Neural cell (in vitro differentiated cells): ENCODE measurements at regions not wholly inside any gene's neighbourhood (a gene's known extent, or its start where the extent isn't known, plus 50 kb on each side); places are given as distances from the start of the nearest gene placed in this dataset.

Experiments
- H2AFZ ChIP-seq: fragments of 200-600, 300-800 bp; sonication (generic), shearing (Covaris generic); 2 replicates; pipeline ENCODE4 v1.6.0; 2014; ENCODE audit warnings: low read depth, mild to moderate bottlenecking, antibody characterized with exemption, low read length, moderate library complexity
- H3F3A ChIP-seq: fragments of 200-600 bp; shearing (Covaris generic); 2 replicates; pipeline ENCODE4 v1.6.1; 2016; ENCODE audit warnings: mild to moderate bottlenecking, moderate library complexity, mixed read lengths, antibody characterized with exemption, low read length; ENCODE audit not compliant: insufficient read depth, poor library complexity, severe bottlenecking
- H3K27ac ChIP-seq: fragments of 200-600, 300-800 bp; sonication (generic), shearing (Covaris generic); 2 replicates; pipeline ENCODE4 v1.5.1; 2014; ENCODE audit warnings: mild to moderate bottlenecking, low read length, moderate library complexity
- H3K27me3 ChIP-seq: fragments of 300-800, 200-600 bp; sonication (generic), shearing (Covaris generic); 2 replicates; pipeline ENCODE4 v1.6.0; 2014; ENCODE audit warnings: mild to moderate bottlenecking, low read depth, low read length, moderate library complexity; ENCODE audit not compliant: insufficient read depth
- H3K36me3 ChIP-seq: fragments of 300-800, 200-600 bp; sonication (generic), shearing (Covaris generic); 2 replicates; pipeline ENCODE4 v1.5.1; 2014; ENCODE audit warnings: mild to moderate bottlenecking, antibody characterized with exemption, low read length, moderate library complexity; ENCODE audit not compliant: insufficient read depth
- H3K4me2 ChIP-seq: fragments of 300-800, 200-600 bp; sonication (generic), shearing (Covaris generic); 2 replicates; pipeline ENCODE4 v1.6.0; 2014; ENCODE audit warnings: mild to moderate bottlenecking, low read length
- H3K4me3 ChIP-seq: fragments of 300-800, 200-600 bp; sonication (generic), shearing (Covaris generic); 2 replicates; pipeline ENCODE4 v1.5.1; 2014; ENCODE audit warnings: mild to moderate bottlenecking, low read length, moderate library complexity
- H3K79me2 ChIP-seq: fragments of 200-600 bp; shearing (Covaris generic); replicated peaks from 2 replicates; pipeline ENCODE4 v1.6.0; 2014; ENCODE audit warnings: mild to moderate bottlenecking, low read length, moderate library complexity; ENCODE audit not compliant: insufficient read depth
- H3K9ac ChIP-seq: fragments of 300-800, 200-600 bp; sonication (generic), shearing (Covaris generic); 2 replicates; pipeline ENCODE4 v1.6.1; 2016; ENCODE audit warnings: mild to moderate bottlenecking, low read length, mixed read lengths
- H3K9me2 ChIP-seq: fragments of 200-600 bp; shearing (Covaris generic); 2 replicates; pipeline ENCODE4 v1.6.1; 2016; ENCODE audit warnings: mild to moderate bottlenecking, low read length, mixed read lengths; ENCODE audit not compliant: insufficient read depth
- H3K9me3 ChIP-seq: fragments of 200-600, 300-800 bp; sonication (generic), shearing (Covaris generic); 2 replicates; pipeline ENCODE4 v1.6.1; 2016; ENCODE audit warnings: mild to moderate bottlenecking, mixed run types, low read length, moderate library complexity, mixed read lengths
- H4K20me1 ChIP-seq: fragments of 200-600 bp; shearing (Covaris generic); 2 replicates; pipeline ENCODE4 v1.6.1; 2016; ENCODE audit warnings: mild to moderate bottlenecking, mixed run types; ENCODE audit not compliant: insufficient read depth
- EP300 ChIP-seq: fragments of 450-650 bp; conservative IDR thresholded peaks from 2 replicates; pipeline ENCODE4 v1.6.1; 2014; ENCODE audit warnings: antibody characterized with exemption, mild to moderate bottlenecking, moderate library complexity; ENCODE audit not compliant: poor library complexity, severe bottlenecking
- EZH2 ChIP-seq: fragments of 200-600, 300-800 bp; shearing (Covaris generic), sonication (generic); IDR thresholded peaks from 2 replicates; pipeline ENCODE4 v1.6.1; 2014; ENCODE audit warnings: antibody characterized with exemption, low read length, borderline replicate concordance, mild to moderate bottlenecking; ENCODE audit not compliant: insufficient read depth, poor library complexity, severe bottlenecking
- MXI1 ChIP-seq: fragments of 450-650 bp; conservative IDR thresholded peaks from 2 replicates; pipeline ENCODE4 v1.6.1; 2014; ENCODE audit warnings: antibody characterized with exemption, mild to moderate bottlenecking; ENCODE audit not compliant: poor library complexity, severe bottlenecking
- POLR2AphosphoS5 ChIP-seq: IDR thresholded peaks from 2 replicates; pipeline ENCODE4 v1.6.1; 2012
- RAD21 ChIP-seq: fragments of 450-650 bp; conservative IDR thresholded peaks from 2 replicates; pipeline ENCODE4 v1.6.1; 2014; ENCODE audit warnings: antibody characterized with exemption, mild to moderate bottlenecking, moderate library complexity
- SMC3 ChIP-seq: fragments of 450-650 bp; conservative IDR thresholded peaks from 2 replicates; pipeline ENCODE4 v1.6.1; 2014; ENCODE audit warnings: antibody characterized with exemption, mild to moderate bottlenecking, moderate library complexity; ENCODE audit not compliant: poor library complexity
- TAF1 ChIP-seq: IDR thresholded peaks from 2 replicates; pipeline ENCODE4 v1.6.1; 2012; ENCODE audit warnings: low read depth
- TF ChIP-seq, protein P1 (sequence below): fragments of 450-650 bp; IDR thresholded peaks from 2 replicates; pipeline ENCODE4 v1.5.1; 2014; ENCODE audit warnings: antibody characterized with exemption, mild to moderate bottlenecking, moderate library complexity; ENCODE audit not compliant: poor library complexity, severe bottlenecking
- TF ChIP-seq, protein P2 (sequence below): IDR thresholded peaks from 2 replicates; pipeline ENCODE4 v1.6.1; 2012; ENCODE audit warnings: borderline replicate concordance

DNA sequence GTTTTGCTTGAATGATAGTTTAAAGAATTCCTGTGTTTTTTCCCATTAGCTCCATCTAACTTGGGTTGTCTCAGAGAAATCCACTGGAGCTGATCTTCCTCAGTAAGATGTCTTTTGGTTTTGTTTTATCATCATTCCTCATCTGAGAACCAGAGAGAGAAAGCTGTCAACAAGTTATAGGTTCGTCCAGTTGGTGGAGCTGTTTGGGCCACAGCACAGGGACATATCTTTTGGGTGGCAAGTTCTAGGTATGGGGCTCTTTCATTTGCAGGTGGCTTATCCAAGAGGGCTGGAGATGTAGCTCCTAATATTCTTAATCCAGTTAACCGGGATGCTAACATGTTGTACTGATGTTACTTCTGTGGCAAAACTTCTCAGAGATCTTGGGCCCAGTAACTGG, 174.2 kb downstream of the KCNRG start:
- Histone ChIP-seq H3K9ac (no peak overlapping the region), H3K36me3 (no peaks in the 10 kb centered on the region), H2AFZ (no peak overlapping the region), H3K27me3 (no peaks in the 10 kb centered on the region), H3K27ac (no peak overlapping the region), H3K9me3 (no peaks in the 10 kb centered on the region), H3K9me2 (no peaks in the 10 kb centered on the region), H3F3A (no peaks in the 10 kb centered on the region), H4K20me1 (no peaks in the 10 kb centered on the region), H3K4me3 (no peak overlapping the region), H3K4me2 (no peak overlapping the region), H3K79me2 (no peaks in the 10 kb centered on the region)
- no peak for TF ChIP-seq EZH2
- no peak for TF ChIP-seq MXI1
- TF ChIP-seq, protein P1, sequence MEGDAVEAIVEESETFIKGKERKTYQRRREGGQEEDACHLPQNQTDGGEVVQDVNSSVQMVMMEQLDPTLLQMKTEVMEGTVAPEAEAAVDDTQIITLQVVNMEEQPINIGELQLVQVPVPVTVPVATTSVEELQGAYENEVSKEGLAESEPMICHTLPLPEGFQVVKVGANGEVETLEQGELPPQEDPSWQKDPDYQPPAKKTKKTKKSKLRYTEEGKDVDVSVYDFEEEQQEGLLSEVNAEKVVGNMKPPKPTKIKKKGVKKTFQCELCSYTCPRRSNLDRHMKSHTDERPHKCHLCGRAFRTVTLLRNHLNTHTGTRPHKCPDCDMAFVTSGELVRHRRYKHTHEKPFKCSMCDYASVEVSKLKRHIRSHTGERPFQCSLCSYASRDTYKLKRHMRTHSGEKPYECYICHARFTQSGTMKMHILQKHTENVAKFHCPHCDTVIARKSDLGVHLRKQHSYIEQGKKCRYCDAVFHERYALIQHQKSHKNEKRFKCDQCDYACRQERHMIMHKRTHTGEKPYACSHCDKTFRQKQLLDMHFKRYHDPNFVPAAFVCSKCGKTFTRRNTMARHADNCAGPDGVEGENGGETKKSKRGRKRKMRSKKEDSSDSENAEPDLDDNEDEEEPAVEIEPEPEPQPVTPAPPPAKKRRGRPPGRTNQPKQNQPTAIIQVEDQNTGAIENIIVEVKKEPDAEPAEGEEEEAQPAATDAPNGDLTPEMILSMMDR = no peak
- no peak for TF ChIP-seq SMC3
- no peak for TF ChIP-seq TAF1
- no peak for TF ChIP-seq RAD21

DNA sequence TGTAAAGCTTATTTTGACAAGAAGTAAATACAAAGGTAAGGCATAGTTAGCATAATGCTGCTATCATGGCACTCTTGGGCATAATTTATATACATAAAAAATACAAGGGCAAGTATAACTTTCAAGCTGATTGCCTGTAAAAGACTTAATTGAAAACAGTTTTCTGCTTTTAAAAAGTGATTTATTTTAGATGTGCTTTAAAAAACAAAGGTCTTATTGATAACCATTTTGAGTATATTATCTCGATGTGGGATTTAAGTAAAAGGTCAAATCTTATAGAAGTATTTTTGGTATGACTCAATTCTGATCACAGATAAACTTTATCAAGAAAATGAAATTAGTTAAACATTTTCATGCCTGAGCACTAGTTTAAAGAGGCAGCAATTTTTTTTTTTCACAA, 175.8 kb downstream of the KCNRG start:
- Histone ChIP-seq H3K36me3 (no peaks in the 10 kb centered on the region), H3K9me3 (no peaks in the 10 kb centered on the region), H4K20me1 (no peaks in the 10 kb centered on the region), H3K9ac (no peak overlapping the region), H3F3A (no peaks in the 10 kb centered on the region), H3K9me2 (no peaks in the 10 kb centered on the region), H2AFZ (no peak overlapping the region), H3K27ac (no peak overlapping the region), H3K4me2 (no peak overlapping the region), H3K27me3 (no peaks in the 10 kb centered on the region), H3K4me3 (no peak overlapping the region), H3K79me2 (no peaks in the 10 kb centered on the region)
- no peak for TF ChIP-seq MXI1
- no peak for TF ChIP-seq EZH2
- TF ChIP-seq, protein P1 = no peak
- no peak for TF ChIP-seq EP300
- TF ChIP-seq POLR2AphosphoS5 = no peak

DNA sequence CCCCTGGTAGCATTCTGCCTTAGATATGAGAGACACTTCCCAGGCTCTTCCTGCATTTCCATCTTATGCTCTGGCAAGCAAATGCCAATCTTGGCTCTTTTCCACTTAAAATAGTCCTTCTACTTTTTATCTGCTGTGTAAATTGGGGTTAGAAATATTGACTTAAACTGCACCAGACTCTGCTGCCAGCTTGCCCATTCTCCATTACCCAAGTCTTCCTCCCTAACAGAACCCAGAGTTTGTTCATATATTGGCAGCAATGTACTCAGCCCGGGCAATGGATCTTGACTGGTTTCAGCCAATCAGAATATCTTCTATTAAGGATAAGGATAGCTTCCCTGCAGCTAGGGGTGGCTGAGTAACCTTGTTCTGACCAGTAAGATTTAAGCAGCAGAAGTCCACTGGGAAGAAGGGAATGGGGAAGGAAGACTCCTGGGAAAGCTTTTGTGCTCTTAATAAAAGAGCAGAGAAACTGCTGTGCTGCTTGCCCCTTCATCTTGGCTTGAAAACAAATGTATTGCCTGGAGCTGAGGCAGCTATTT, 177.1 kb downstream of the KCNRG start:
- no peak overlapping the region for H3K4me3 ChIP-seq
- H3K27ac ChIP-seq = no peak overlapping the region
- H3K4me2 ChIP-seq = no peak overlapping the region
- no peaks in the 10 kb centered on the region for H3K9me3 ChIP-seq
- no peaks in the 10 kb centered on the region for H3K36me3 ChIP-seq
- H3F3A ChIP-seq = no peaks in the 10 kb centered on the region
- no peaks in the 10 kb centered on the region for H4K20me1 ChIP-seq
- no peak for TF ChIP-seq POLR2AphosphoS5
- TF ChIP-seq RAD21 = no peak
- TF ChIP-seq EZH2 = no peak
- TF ChIP-seq MXI1 = no peak
- TF ChIP-seq, protein P2, sequence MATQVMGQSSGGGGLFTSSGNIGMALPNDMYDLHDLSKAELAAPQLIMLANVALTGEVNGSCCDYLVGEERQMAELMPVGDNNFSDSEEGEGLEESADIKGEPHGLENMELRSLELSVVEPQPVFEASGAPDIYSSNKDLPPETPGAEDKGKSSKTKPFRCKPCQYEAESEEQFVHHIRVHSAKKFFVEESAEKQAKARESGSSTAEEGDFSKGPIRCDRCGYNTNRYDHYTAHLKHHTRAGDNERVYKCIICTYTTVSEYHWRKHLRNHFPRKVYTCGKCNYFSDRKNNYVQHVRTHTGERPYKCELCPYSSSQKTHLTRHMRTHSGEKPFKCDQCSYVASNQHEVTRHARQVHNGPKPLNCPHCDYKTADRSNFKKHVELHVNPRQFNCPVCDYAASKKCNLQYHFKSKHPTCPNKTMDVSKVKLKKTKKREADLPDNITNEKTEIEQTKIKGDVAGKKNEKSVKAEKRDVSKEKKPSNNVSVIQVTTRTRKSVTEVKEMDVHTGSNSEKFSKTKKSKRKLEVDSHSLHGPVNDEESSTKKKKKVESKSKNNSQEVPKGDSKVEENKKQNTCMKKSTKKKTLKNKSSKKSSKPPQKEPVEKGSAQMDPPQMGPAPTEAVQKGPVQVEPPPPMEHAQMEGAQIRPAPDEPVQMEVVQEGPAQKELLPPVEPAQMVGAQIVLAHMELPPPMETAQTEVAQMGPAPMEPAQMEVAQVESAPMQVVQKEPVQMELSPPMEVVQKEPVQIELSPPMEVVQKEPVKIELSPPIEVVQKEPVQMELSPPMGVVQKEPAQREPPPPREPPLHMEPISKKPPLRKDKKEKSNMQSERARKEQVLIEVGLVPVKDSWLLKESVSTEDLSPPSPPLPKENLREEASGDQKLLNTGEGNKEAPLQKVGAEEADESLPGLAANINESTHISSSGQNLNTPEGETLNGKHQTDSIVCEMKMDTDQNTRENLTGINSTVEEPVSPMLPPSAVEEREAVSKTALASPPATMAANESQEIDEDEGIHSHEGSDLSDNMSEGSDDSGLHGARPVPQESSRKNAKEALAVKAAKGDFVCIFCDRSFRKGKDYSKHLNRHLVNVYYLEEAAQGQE = no peak
- no peak for TF ChIP-seq TAF1
- no peak for TF ChIP-seq SMC3
- TF ChIP-seq EP300 = no peak
- TF ChIP-seq, protein P1 = no peak
- H3K9ac ChIP-seq = no peak overlapping the region
- no peaks in the 10 kb centered on the region for H3K9me2 ChIP-seq
- H3K27me3 ChIP-seq = no peaks in the 10 kb centered on the region
- no peaks in the 10 kb centered on the region for H3K79me2 ChIP-seq
- H2AFZ ChIP-seq = no peak overlapping the region
